DND-41 (cell line): ENCODE measurements at regions not wholly inside any gene's neighbourhood (a gene's known extent, or its start where the extent isn't known, plus 50 kb on each side); places are given as distances from the start of the nearest gene placed in this dataset.
A peak's percentile ranks its signal among the peaks of the same experiment; 100 is the strongest.
"Not testable (repeated sequence)": the region's sequence is repeated elsewhere in the genome, so short reads cannot be mapped to it uniquely, and the experiment has no call there.

Experiments used
- ATAC-seq: fragments of 200-7000 bp; cut with Tn5 transposase; 3 replicates; pipeline ENCODE4 v1.9.1; 2021; ENCODE audit warnings: low read depth; ENCODE audit not compliant: insufficient read depth
- DNase-seq: peaks from one replicate; pipeline ENCODE4 v3.0.0-alpha.2; 2020
- H2AFZ ChIP-seq: 2 replicates; pipeline ENCODE4 v1.6.0; 2012; ENCODE audit warnings: low read depth, low read length
- H3K27ac ChIP-seq: 2 replicates; pipeline ENCODE4 v1.5.1; 2012; ENCODE audit warnings: low read length, inconsistent platforms
- H3K27me3 ChIP-seq: fragments of 200-600 bp; sonication (generic); 2 replicates; pipeline ENCODE4 v1.6.0; 2012; ENCODE audit warnings: low read length, mild to moderate bottlenecking, inconsistent platforms; ENCODE audit not compliant: insufficient read depth, poor library complexity
- H3K36me3 ChIP-seq: 2 replicates; pipeline ENCODE4 v1.5.1; 2012; ENCODE audit warnings: low read length, inconsistent platforms; ENCODE audit not compliant: insufficient read depth
- H3K4me1 ChIP-seq: 2 replicates; pipeline ENCODE4 v1.5.1; 2012; ENCODE audit warnings: mild to moderate bottlenecking, low read length; ENCODE audit not compliant: insufficient read depth
- H3K4me2 ChIP-seq: 2 replicates; pipeline ENCODE4 v1.6.0; 2012; ENCODE audit warnings: mild to moderate bottlenecking, moderate library complexity, low read length, inconsistent platforms; ENCODE audit not compliant: insufficient read depth
- H3K4me3 ChIP-seq, 2 experiments: fragments of 200-600 bp in 1 of 2; shearing (Covaris generic) in 1 of 2; 2 replicates each; pipeline ENCODE4 v1.5.1; 2012 to 2016; ENCODE audit warnings: inconsistent platforms in 2 of 2, low read length in 2 of 2, mild to moderate bottlenecking in 2 of 2, low read depth in 1 of 2, moderate library complexity in 1 of 2
- H3K79me2 ChIP-seq: 2 replicates; pipeline ENCODE4 v1.6.0; 2012; ENCODE audit warnings: low read length, inconsistent platforms; ENCODE audit not compliant: insufficient read depth
- H3K9ac ChIP-seq: 2 replicates; pipeline ENCODE4 v1.6.0; 2012; ENCODE audit warnings: low read depth, mild to moderate bottlenecking, inconsistent platforms, low read length, moderate library complexity
- H3K9me3 ChIP-seq: 2 replicates; pipeline ENCODE4 v1.5.1; 2012; ENCODE audit warnings: low read length, moderate library complexity, mild to moderate bottlenecking, inconsistent platforms; ENCODE audit not compliant: insufficient read depth, severe bottlenecking
- H4K20me1 ChIP-seq: 2 replicates; pipeline ENCODE4 v1.6.0; 2012; ENCODE audit warnings: low read length; ENCODE audit not compliant: insufficient read depth
- EZH2 ChIP-seq: IDR thresholded peaks from 3 replicates; pipeline ENCODE4 v1.6.1; 2012; ENCODE audit warnings: borderline replicate concordance, low read depth, mild to moderate bottlenecking, moderate library complexity, low read length, inconsistent platforms; ENCODE audit not compliant: severe bottlenecking
- TF ChIP-seq, protein P1 (sequence below): IDR thresholded peaks from 2 replicates; pipeline ENCODE4 v1.5.1; 2012; ENCODE audit warnings: borderline replicate concordance, low read length, moderate library complexity, mild to moderate bottlenecking; ENCODE audit not compliant: poor library complexity, severe bottlenecking; ENCODE audit errors: extremely low read depth

DNA sequence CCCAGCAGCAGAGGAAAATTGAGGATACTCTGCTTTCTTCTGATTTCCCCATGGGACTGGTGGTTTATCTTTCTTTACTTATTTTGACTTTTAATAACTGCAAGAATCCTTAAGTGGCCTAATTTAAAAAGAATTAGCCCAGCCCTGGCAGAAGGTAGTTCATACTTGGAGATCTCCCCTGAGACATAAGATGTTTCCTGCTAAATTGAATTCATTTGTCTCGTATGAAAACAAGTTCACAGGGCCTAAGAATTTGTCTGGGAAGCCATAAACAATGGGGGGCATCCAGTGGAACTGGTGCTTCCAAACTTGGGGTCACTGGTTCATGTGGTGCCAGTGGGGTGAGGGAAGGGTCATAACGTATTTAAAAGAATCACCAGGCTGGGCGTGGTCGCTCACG lies 283.1 kb upstream of the RASGRP1 start:
- TF ChIP-seq EZH2, result no peak
- TF ChIP-seq, protein P1, sequence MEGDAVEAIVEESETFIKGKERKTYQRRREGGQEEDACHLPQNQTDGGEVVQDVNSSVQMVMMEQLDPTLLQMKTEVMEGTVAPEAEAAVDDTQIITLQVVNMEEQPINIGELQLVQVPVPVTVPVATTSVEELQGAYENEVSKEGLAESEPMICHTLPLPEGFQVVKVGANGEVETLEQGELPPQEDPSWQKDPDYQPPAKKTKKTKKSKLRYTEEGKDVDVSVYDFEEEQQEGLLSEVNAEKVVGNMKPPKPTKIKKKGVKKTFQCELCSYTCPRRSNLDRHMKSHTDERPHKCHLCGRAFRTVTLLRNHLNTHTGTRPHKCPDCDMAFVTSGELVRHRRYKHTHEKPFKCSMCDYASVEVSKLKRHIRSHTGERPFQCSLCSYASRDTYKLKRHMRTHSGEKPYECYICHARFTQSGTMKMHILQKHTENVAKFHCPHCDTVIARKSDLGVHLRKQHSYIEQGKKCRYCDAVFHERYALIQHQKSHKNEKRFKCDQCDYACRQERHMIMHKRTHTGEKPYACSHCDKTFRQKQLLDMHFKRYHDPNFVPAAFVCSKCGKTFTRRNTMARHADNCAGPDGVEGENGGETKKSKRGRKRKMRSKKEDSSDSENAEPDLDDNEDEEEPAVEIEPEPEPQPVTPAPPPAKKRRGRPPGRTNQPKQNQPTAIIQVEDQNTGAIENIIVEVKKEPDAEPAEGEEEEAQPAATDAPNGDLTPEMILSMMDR, result no peak

DNA sequence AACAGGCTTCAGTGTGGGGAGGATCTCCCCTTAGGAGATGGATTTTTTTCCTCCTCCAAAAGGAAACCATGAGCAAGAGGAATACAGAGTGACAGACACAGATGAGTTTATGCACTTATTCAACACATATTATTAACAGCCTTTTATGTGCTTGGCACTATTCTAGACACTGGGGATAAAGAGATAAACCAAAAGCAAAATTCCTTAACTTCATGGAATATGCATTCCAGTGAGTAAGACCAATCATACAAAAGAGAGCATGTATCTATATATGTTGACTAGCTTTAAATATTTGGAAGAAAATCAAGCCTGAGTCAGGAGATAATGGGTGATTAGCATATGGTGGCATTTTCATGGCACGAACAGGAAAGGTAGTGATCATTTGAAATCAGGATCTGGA lies 284.4 kb upstream of the RASGRP1 start:
- no peaks in the 10 kb centered on the region for H3K9me3 ChIP-seq
- H4K20me1 ChIP-seq, result no peaks in the 10 kb centered on the region
- H3K9ac ChIP-seq, result no peak overlapping the region
- no peak overlapping the region for H3K27ac ChIP-seq
- no peaks in the 10 kb centered on the region for H3K79me2 ChIP-seq
- H3K36me3 ChIP-seq, result no peaks in the 10 kb centered on the region
- H3K4me3 ChIP-seq, result no peak overlapping the region
- no peak overlapping the region for H3K4me2 ChIP-seq
- no peak for TF ChIP-seq EZH2
- TF ChIP-seq, protein P1, result no peak
- no peaks in the 10 kb centered on the region for H3K4me1 ChIP-seq
- H2AFZ ChIP-seq, result no peak overlapping the region
- DNase-seq (no peak), ATAC-seq (no peak)
- H3K27me3 ChIP-seq, result no peaks in the 10 kb centered on the region

More for the DNA sequence above, 283.1 kb upstream of the RASGRP1 start:
- H3K27ac ChIP-seq, result no peak overlapping the region
- DNase-seq (no peak), ATAC-seq (no peak)
- no peaks in the 10 kb centered on the region for H3K9me3 ChIP-seq
- H3K79me2 ChIP-seq, result no peaks in the 10 kb centered on the region
- H3K9ac ChIP-seq, result no peak overlapping the region
- H4K20me1 ChIP-seq, result no peaks in the 10 kb centered on the region
- no peaks in the 10 kb centered on the region for H3K27me3 ChIP-seq
- H3K4me1 ChIP-seq, result no peaks in the 10 kb centered on the region
- no peak overlapping the region for H3K4me2 ChIP-seq
- no peaks in the 10 kb centered on the region for H3K36me3 ChIP-seq
- no peak overlapping the region for H3K4me3 ChIP-seq
- H2AFZ ChIP-seq, result no peak overlapping the region

DNA sequence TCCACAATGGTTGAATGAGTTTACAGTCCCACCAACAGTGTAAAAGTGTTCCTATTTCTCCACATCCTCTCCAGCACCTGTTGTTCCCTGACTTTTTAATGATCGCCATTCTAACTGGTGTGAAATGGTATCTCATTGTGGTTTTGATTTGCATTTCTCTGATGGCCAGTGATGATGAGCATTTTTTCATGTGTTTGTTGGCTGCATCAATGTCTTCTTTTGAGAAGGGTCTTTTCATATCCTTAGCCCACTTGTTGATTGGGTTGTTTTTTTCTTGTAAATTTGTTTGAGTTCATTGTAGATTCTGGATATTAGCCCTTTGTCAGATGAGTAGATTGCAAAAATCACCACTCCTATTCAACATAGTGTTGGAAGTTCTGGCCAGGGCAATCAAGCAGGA lies 287.6 kb upstream of the RASGRP1 start:
- not testable (repeated sequence) for H3K4me3 ChIP-seq, H3K4me2 ChIP-seq, H3K36me3 ChIP-seq, H3K27ac ChIP-seq, ATAC-seq, H4K20me1 ChIP-seq, H3K27me3 ChIP-seq, H2AFZ ChIP-seq, H3K9ac ChIP-seq, H3K79me2 ChIP-seq, H3K4me1 ChIP-seq, DNase-seq, H3K9me3 ChIP-seq

DNA sequence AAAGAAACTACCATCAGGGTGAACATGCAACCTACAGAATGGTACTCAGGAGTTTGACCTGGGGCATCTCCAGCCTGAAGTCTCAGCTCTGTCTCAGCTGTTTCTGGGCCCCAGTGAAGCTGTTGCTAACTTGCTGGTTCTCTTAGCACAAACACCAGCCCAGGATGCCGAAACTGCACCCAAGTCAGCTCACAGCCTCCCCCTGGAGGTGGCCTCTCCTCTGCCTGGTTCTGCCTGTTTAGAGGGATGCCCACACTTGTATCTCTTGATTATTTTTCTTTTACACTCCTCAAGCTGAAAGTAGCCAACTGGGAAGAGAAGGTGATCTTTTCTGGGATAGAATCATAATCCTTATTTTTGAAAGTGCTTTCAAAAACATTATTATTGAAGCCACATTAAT lies 289.0 kb upstream of the RASGRP1 start:
- Histone ChIP-seq H3K27me3 (no peaks in the 10 kb centered on the region), H4K20me1 (no peaks in the 10 kb centered on the region), H3K9me3 (no peaks in the 10 kb centered on the region), H3K27ac (no peak overlapping the region), H3K79me2 (no peaks in the 10 kb centered on the region), H3K4me3 (no peak overlapping the region), H3K4me2 (no peak overlapping the region), H2AFZ (no peak overlapping the region), H3K9ac (no peak overlapping the region), H3K36me3 (no peaks in the 10 kb centered on the region), H3K4me1 (no peaks in the 10 kb centered on the region)
- no peak for TF ChIP-seq EZH2
- TF ChIP-seq, protein P1, result peak; percentile 27
- peak; percentile 7 for DNase-seq
- no peak for ATAC-seq
